GM18907 (cell line): ENCODE measurements at regions not wholly inside any gene's neighbourhood (a gene's known extent, or its start where the extent isn't known, plus 50 kb on each side); places are given as distances from the start of the nearest gene placed in this dataset.
"Not testable (repeated sequence)": the region's sequence is repeated elsewhere in the genome, so short reads cannot be mapped to it uniquely, and the experiment has no call there.

Experiments used
- ATAC-seq: cut with Tn5 transposase; IDR thresholded peaks from one replicate; pipeline ENCODE4 v1.9.1; 2021; ENCODE audit warnings: mild to moderate bottlenecking, moderate library complexity; ENCODE audit not compliant: unreplicated experiment

DNA sequence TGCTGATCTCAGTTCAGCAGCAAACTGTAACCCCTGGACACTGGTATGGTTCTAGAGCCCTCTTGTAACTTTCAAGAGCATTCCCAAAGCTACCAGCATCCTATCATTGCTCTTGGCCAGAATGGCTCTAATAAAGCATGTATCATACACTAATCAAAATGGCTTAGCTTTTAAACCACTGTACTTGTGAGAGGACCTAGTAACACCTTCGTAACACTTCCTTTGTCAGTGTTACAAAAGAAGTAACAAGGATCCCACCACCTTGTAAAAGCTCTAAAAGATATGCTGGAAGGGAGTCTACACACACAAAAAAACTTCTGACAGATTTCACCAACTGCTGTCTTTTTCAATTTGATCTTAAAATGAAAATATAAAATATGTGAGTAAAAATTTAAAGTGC, 144.7 kb downstream of the ALOX5 start:
- ATAC-seq = no peak

DNA sequence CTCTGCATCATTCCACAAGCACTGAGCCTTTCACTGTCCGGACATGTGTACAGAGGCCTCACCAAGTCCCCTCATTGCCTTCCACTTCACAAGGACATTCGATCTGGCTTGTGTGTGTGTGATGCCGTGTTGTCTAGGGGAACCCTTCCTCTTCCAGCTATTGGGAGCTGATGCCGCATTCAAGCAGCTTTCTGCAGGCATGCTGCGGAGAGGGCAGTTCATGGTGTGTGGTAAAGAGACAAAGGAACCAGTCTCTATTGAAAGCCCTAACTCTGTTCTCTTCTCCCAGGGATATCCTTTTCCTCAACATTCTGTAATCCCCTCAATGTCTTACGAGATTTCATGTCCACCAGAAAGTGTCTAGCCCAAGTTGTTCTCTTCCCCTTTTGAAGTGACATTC, 141.6 kb downstream of the ALOX5 start:
- no peak for ATAC-seq

GRCh38 chr10:45514291-45515270, 140.6 kb downstream of the ALOX5 start:
- ATAC-seq = no peak

GRCh38 chr10:45513551-45513950, 139.5 kb downstream of the ALOX5 start:
- ATAC-seq = no peak

GRCh38 chr10:45511926-45512325, 137.9 kb downstream of the ALOX5 start:
- ATAC-seq = not testable (repeated sequence)

GRCh38 chr10:45509491-45509890, 135.5 kb downstream of the ALOX5 start:
- ATAC-seq = no peak

GRCh38 chr10:45505311-45505710, 131.3 kb downstream of the ALOX5 start:
- ATAC-seq = no peak

DNA sequence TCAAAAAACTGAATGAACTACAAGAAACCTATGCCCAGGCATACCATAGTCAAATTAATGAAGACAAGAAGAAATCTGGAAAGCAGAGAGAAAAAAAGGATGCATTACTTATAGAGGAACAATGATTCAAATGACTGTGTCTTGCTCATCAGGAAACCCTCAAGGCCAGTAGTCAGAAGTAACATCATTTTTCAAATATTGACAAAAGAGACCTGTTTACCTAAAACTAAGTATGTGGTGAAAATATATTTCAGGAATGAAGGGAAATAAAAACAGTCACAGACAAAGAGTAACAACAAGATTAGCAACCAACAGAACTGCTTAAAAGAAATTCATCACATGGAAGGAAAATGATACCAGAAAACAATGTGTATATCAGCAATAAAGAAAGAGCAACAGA, 128.4 kb downstream of the ALOX5 start:
- no peak for ATAC-seq

- no peak for ATAC-seq
These were observed 127.8 kb downstream of the ALOX5 start for GRCh38 chr10:45501791-45502190.

DNA sequence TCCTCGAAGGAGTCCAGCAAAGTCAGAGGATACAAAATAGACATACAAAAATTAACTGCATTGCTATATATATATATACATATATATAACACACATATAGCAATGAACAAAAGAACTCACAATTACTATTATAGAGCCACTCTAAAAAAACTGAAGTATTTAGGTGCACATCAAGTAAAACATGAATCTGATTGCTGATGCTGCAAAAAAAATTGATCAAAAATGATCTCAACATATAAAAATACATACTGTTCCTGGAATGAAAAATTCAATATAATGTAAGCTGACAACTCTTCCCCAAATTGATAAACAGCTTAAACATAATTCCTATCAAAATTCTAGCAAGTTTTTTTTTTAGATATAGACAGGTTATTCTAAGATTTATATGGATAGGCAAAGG, 126.8 kb downstream of the ALOX5 start:
- no peak for ATAC-seq

GRCh38 chr10:45500304-45500703, 126.3 kb downstream of the ALOX5 start:
- ATAC-seq = no peak

DNA sequence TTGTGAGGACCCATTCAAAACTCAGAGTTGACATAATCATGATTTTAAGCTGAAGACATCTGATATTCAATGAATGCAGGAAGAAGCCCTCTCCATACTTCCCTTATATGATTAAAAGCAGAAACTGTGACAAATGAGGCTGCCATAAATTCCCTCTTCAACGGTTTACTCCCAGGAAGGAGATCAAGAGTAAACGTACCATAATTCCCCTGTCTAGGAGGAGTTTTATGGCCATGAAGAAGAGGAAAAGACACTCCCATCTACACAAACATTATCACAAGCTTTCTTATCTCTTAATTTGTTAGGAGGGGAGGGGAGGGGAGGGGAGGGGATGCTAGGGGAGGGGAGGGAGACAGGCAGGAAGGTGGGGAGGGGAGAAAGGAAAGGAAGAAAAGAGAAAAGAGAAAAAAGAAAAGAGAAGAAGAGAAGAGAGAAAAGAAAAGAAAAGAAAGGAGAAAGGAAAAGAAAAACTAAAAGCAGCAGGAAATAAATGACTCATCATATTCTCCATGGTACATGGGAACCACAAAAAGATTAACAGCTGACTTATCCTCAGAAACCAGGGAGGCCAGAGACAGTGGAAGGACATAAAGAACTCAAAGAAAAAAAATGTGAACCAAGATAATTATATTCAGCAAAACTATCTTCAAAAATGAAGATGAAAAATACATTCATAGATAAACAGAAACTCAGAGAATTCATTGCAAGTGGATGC, 121.6 kb downstream of the ALOX5 start:
- no peak for ATAC-seq
